ENCODE measurements at regions not wholly inside any gene's neighbourhood (a gene's known extent, or its start where the extent isn't known, plus 50 kb on each side); places are given as distances from the start of the nearest gene placed in this dataset.

GRCh38 chr7:49500741-49501140 lies 272.7 kb upstream of the VWC2 start:
- TF ChIP-seq POLR2A (IDR thresholded peaks at IDR 0.05) (no peak), CTCF (IDR thresholded peaks at IDR 0.05) (no peak)
